Stimulated activated CD4-positive, alpha-beta T cell treated with anti-CD3 and anti-CD28 coated beads, Interleukin-4, amount 100 ng/mL, for 24 hours (primary cell): ENCODE measurements at regions not wholly inside any gene's neighbourhood (a gene's known extent, or its start where the extent isn't known, plus 50 kb on each side); places are given as distances from the start of the nearest gene placed in this dataset.

Experiments used
- DNase-seq: peaks from one replicate; pipeline ENCODE4 v3.0.0-alpha.2; 2020

- no peak for DNase-seq
Observed at GRCh38 chr10:44435196-44435595, 50.3 kb upstream of the CXCL12 start.

GRCh38 chr10:44436240-44436639, 51.3 kb upstream of the CXCL12 start:
- DNase-seq, result no peak

- DNase-seq, result no peak
Observed at GRCh38 chr10:44437840-44438511, 53.1 kb upstream of the CXCL12 start.

- no peak for DNase-seq
Observed at GRCh38 chr10:44439239-44439957, 54.5 kb upstream of the CXCL12 start.

GRCh38 chr10:44439958-44440244, 55.0 kb upstream of the CXCL12 start:
- no peak for DNase-seq

GRCh38 chr10:44457259-44457658, 72.4 kb upstream of the CXCL12 start:
- no peak for DNase-seq

GRCh38 chr10:44458671-44459413, 73.9 kb upstream of the CXCL12 start:
- no peak for DNase-seq

- DNase-seq, result no peak
Observed at GRCh38 chr10:44459671-44460070, 74.8 kb upstream of the CXCL12 start.

GRCh38 chr10:44460416-44460815, 75.5 kb upstream of the CXCL12 start:
- no peak for DNase-seq

- no peak for DNase-seq
Observed at GRCh38 chr10:44462338-44462914, 77.5 kb upstream of the CXCL12 start.

- no peak for DNase-seq
Observed at GRCh38 chr10:44463511-44464121, 78.7 kb upstream of the CXCL12 start.

- no peak for DNase-seq
Observed at GRCh38 chr10:44464503-44464902, 79.6 kb upstream of the CXCL12 start.

- no peak for DNase-seq
Observed at GRCh38 chr10:44465401-44466115, 80.7 kb upstream of the CXCL12 start.

GRCh38 chr10:44466236-44466635, 81.3 kb upstream of the CXCL12 start:
- DNase-seq, result no peak

- no peak for DNase-seq
Observed at GRCh38 chr10:44467090-44467489, 82.2 kb upstream of the CXCL12 start.

GRCh38 chr10:44467900-44468299, 83.0 kb upstream of the CXCL12 start:
- no peak for DNase-seq

- no peak for DNase-seq
Observed at GRCh38 chr10:44468525-44468924, 83.6 kb upstream of the CXCL12 start.

- DNase-seq, result no peak
Observed at GRCh38 chr10:44468965-44469364, 84.1 kb upstream of the CXCL12 start.

GRCh38 chr10:44470784-44471183, 85.9 kb upstream of the CXCL12 start:
- no peak for DNase-seq

GRCh38 chr10:44471410-44471809, 86.5 kb upstream of the CXCL12 start:
- DNase-seq, result no peak

GRCh38 chr10:44473146-44473545, 88.2 kb upstream of the CXCL12 start:
- DNase-seq, result no peak

GRCh38 chr10:44476409-44477045, 91.6 kb upstream of the CXCL12 start:
- DNase-seq, result no peak
